ENCODE measurements at regions not wholly inside any gene's neighbourhood (a gene's known extent, or its start where the extent isn't known, plus 50 kb on each side); places are given as distances from the start of the nearest gene placed in this dataset.

GRCh38 chr11:131284041-131284440 lies 86.4 kb upstream of the NTM start:
- in situ Hi-C loops (cut with MboI; ENCODE audit: low sequenced_read_pairs) = no loop called here

GRCh38 chr11:131288521-131289091 lies 81.8 kb upstream of the NTM start:
- in situ Hi-C loops (cut with MboI; ENCODE audit: low sequenced_read_pairs) = no loop called here

- in situ Hi-C loops (cut with MboI; ENCODE audit: low sequenced_read_pairs) = no loop called here
Measured at GRCh38 chr11:131290185-131290584, 80.2 kb upstream of the NTM start.

GRCh38 chr11:131295986-131296385 lies 74.4 kb upstream of the NTM start:
- in situ Hi-C loops (cut with MboI; ENCODE audit: low sequenced_read_pairs) = no loop called here

- in situ Hi-C loops (cut with MboI; ENCODE audit: low sequenced_read_pairs) = no loop called here
Measured at GRCh38 chr11:131297441-131297840, 73.0 kb upstream of the NTM start.

- in situ Hi-C loops (cut with MboI; ENCODE audit: low sequenced_read_pairs) = no loop called here
Measured at GRCh38 chr11:131299598-131300438, 70.6 kb upstream of the NTM start.

- in situ Hi-C loops (cut with MboI; ENCODE audit: low sequenced_read_pairs) = no loop called here
Measured at GRCh38 chr11:131300439-131300717, 70.0 kb upstream of the NTM start.

- in situ Hi-C loops (cut with MboI; ENCODE audit: low sequenced_read_pairs) = no loop called here
Measured at GRCh38 chr11:131301306-131301705, 69.1 kb upstream of the NTM start.

- in situ Hi-C loops (cut with MboI; ENCODE audit: low sequenced_read_pairs) = no loop called here
Measured at GRCh38 chr11:131302836-131303235, 67.6 kb upstream of the NTM start.

GRCh38 chr11:131303611-131304119 lies 66.8 kb upstream of the NTM start:
- in situ Hi-C loops (cut with MboI; ENCODE audit: low sequenced_read_pairs) = no loop called here

- in situ Hi-C loops (cut with MboI; ENCODE audit: low sequenced_read_pairs) = no loop called here
Measured at GRCh38 chr11:131305005-131305404, 65.4 kb upstream of the NTM start.

GRCh38 chr11:131307506-131307905 lies 62.9 kb upstream of the NTM start:
- in situ Hi-C loops (cut with MboI; ENCODE audit: low sequenced_read_pairs) = no loop called here

GRCh38 chr11:131309776-131310175 lies 60.6 kb upstream of the NTM start:
- in situ Hi-C loops (cut with MboI; ENCODE audit: low sequenced_read_pairs) = no loop called here

- in situ Hi-C loops (cut with MboI; ENCODE audit: low sequenced_read_pairs) = no loop called here
Measured at GRCh38 chr11:131311776-131312514, 58.5 kb upstream of the NTM start.
